Coronary artery (tissue), 2 donors: ENCODE measurements at regions not wholly inside any gene's neighbourhood (a gene's known extent, or its start where the extent isn't known, plus 50 kb on each side); places are given as distances from the start of the nearest gene placed in this dataset.

Experiments
- DNase-seq: peaks from one replicate; pipeline ENCODE4 v3.0.0-alpha.2; 2017; ENCODE audit warnings: low spot score
- H3K27ac ChIP-seq, 2 donors: fragments of 200-600 bp; sonication (generic); one replicate each; pipeline ENCODE4 v1.5.1; 2016 to 2019
- H3K4me3 ChIP-seq: fragments of 200-600 bp; sonication (generic); 2 replicates; pipeline ENCODE4 v1.5.1; 2016; ENCODE audit warnings: mild to moderate bottlenecking, moderate library complexity
- CTCF ChIP-seq: fragments of 200-600 bp; sonication (generic); IDR thresholded peaks from one replicate; pipeline ENCODE4 v1.5.1; 2019; ENCODE audit warnings: antibody characterized with exemption

- no peak for TF ChIP-seq CTCF
- Histone ChIP-seq H3K4me3 (no peak overlapping the region), H3K27ac (no peak overlapping the region)
- DNase-seq: no peak
Measured at GRCh38 chr2:136327162-136327852, 209.4 kb upstream of the CXCR4 start.

GRCh38 chr2:136325844-136326331, 207.9 kb upstream of the CXCR4 start:
- no peak for DNase-seq
- TF ChIP-seq CTCF: no peak
- Histone ChIP-seq H3K4me3 (no peak overlapping the region), H3K27ac (no peak overlapping the region)

GRCh38 chr2:136324966-136325365, 207.0 kb upstream of the CXCR4 start:
- H3K27ac ChIP-seq: no peak overlapping the region
- no peak overlapping the region for H3K4me3 ChIP-seq
- no peak for TF ChIP-seq CTCF
- no peak for DNase-seq

GRCh38 chr2:136323935-136324334, 206.0 kb upstream of the CXCR4 start:
- no peak for TF ChIP-seq CTCF

GRCh38 chr2:136323195-136323594, 205.2 kb upstream of the CXCR4 start:
- TF ChIP-seq CTCF: no peak
- no peak overlapping the region for H3K4me3 ChIP-seq
- no peak for DNase-seq
- no peak overlapping the region for H3K27ac ChIP-seq

More at GRCh38 chr2:136323935-136324334, 206.0 kb upstream of the CXCR4 start:
- Histone ChIP-seq H3K27ac (no peak overlapping the region), H3K4me3 (no peak overlapping the region)
- no peak for DNase-seq

- no peak overlapping the region for H3K27ac ChIP-seq
- TF ChIP-seq CTCF: no peak
- DNase-seq: no peak
- H3K4me3 ChIP-seq: no peak overlapping the region
Measured at GRCh38 chr2:136322428-136322827, 204.5 kb upstream of the CXCR4 start.

- no peak overlapping the region for H3K27ac ChIP-seq
- no peak for TF ChIP-seq CTCF
- H3K4me3 ChIP-seq: no peak overlapping the region
- no peak for DNase-seq
Measured at GRCh38 chr2:136319651-136320050, 201.7 kb upstream of the CXCR4 start.
